HG03064 (cell line): ENCODE measurements at regions not wholly inside any gene's neighbourhood (a gene's known extent, or its start where the extent isn't known, plus 50 kb on each side); places are given as distances from the start of the nearest gene placed in this dataset.

Experiments
- ATAC-seq: cut with Tn5 transposase; IDR thresholded peaks from one replicate; pipeline ENCODE4 v1.9.1; 2021; ENCODE audit warnings: low read depth; ENCODE audit not compliant: unreplicated experiment

DNA sequence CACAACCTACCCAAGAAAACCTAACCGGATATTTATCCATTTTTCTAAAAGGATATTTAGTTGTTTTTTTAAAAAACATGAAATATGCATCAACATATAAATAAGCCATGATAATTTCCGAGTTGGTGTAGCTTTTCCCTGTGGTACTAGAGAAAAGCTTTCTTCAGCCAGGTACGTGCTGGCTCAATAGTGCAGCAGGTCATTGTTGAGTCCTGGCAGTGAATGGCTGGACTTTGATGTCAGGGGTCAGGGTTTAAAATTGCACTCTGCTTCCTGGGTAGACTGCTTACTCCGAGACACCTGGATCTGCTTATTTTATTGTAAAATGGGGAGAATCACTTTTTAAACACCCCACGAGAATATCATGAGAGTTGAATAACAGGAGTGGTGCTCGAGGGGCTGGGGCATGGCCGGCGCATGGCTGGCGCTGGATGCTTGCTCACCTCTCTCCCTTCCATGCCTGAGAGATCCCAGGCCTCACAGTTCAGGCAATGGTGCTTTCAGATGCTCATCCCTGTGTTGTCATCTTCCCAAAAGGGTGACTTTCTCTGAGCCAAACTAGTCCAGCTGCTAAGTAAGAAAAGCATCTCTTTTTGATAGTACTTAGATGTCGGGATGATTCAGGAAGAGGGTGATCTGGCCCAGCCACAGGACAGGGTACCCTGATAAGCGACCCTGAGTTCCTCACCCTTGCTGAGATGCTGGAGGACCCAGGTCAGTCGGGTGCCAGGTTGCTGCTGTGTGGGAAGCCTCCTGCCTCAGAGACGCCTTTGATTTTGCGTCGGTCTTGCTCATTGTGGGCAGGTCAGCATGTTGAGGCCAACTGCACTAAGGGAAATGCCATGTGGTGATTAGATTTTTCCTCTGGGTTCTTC, 269.1 kb upstream of the FOXQ1 start:
- ATAC-seq: no peak

GRCh38 chr6:1040393-1040792, 271.5 kb upstream of the FOXQ1 start:
- ATAC-seq: no peak

GRCh38 chr6:1039746-1040145, 272.2 kb upstream of the FOXQ1 start:
- no peak for ATAC-seq

DNA sequence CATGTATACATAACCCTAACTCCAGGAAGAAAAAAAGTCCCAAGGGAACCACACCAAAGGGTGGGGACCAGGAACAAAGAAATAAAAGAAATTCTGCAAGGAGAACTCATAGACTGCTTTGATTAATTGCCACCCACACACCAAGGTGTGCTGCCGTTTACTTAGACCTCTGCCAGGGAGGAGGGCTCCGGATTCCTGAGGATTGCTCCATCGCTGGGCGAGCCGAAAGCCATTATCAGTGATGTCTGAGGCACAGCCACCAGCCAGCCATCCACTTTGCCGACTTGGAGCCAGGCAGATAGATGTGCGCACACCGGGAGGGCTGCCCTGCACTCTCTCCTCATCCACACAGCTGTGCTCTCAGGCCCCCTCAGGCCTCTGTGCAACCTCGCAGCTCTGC, 272.7 kb upstream of the FOXQ1 start:
- ATAC-seq: no peak

DNA sequence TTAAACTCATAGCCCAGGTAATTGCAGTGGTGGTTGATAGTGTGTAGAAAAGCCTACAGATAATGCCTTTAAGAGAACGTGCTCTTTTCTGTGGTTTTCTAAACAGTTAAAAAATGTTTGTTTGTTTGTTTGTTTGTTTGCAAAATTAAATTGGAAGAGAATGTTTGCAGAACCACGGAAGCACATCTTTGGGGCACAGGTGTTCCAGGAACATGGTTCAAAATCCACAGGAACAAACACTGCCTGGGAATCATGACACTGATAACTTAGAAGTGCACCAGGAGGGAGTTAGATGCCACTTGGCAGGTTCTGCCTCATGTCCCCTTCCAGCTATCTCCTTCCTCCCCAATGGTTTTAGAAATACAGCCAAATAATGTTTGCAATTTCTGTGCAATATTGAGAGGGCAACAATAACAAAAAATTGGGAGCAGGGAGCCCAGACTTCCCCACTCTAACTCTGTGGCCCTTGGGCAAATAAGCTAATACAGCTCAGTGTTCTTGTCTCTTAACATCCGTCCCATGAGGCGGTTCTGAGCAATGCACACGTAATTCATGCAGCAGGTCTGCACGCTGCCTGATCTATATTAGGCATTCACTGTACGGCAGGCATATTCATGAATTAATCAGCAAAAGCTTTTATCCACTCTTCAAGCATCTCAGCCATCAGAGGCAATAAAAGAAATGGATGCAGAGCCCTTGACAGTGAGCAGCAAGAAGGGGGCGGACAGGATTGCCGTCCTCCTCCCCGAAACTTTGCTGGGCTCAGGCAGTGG, 274.3 kb upstream of the FOXQ1 start:
- no peak for ATAC-seq

GRCh38 chr6:1035401-1035800, 276.5 kb upstream of the FOXQ1 start:
- no peak for ATAC-seq

- ATAC-seq: no peak
Observed at GRCh38 chr6:1031720-1032119, 280.2 kb upstream of the FOXQ1 start.

GRCh38 chr6:1029141-1029540, 282.8 kb upstream of the FOXQ1 start:
- no peak for ATAC-seq

- no peak for ATAC-seq
Observed at GRCh38 chr6:1028723-1029122, 283.2 kb upstream of the FOXQ1 start.

DNA sequence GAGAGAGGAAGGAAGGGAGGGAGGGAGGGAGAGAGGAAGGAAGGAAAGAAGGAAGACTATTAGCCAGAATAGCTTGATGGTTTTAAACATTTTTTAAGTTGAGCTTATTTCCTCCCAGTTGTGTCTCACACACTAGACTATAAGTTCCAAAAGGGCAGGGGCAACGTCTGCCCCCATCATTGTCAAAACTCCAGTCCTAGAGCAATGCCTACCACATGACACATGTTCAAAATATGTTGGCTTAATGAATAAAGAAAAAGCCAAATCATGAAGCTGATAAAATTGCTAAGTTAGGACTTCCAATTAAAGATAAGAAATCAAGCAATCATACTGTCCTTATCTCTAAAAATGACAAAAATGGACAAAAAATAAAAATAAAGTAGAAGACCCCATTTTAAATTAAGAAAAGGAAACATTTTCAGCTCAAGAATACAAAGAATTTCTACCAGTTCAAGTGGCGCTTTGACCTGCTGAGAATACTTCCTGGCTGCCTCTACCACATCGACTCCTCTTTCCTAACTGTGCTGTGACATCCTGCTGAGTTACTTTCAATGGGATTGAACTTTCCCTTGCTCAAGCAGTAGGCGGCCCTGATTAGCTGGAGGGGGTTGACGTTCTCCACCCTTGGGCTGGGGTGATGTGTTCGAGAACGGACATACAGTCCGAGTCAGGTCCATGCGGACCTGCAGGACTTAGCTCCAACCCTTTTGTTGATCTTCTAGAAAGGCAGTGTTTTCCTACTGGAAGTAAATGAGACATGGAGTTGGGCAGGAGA, 283.9 kb upstream of the FOXQ1 start:
- ATAC-seq: no peak

- ATAC-seq: no peak
Observed at GRCh38 chr6:1027109-1027794, 284.6 kb upstream of the FOXQ1 start.

- no peak for ATAC-seq
Observed at GRCh38 chr6:1025821-1026220, 286.1 kb upstream of the FOXQ1 start.

- ATAC-seq: no peak
Observed at GRCh38 chr6:1024587-1024986, 287.3 kb upstream of the FOXQ1 start.

GRCh38 chr6:1024161-1024560, 287.7 kb upstream of the FOXQ1 start:
- ATAC-seq: no peak

- ATAC-seq: no peak
Observed at GRCh38 chr6:1023229-1023628, 288.7 kb upstream of the FOXQ1 start.

DNA sequence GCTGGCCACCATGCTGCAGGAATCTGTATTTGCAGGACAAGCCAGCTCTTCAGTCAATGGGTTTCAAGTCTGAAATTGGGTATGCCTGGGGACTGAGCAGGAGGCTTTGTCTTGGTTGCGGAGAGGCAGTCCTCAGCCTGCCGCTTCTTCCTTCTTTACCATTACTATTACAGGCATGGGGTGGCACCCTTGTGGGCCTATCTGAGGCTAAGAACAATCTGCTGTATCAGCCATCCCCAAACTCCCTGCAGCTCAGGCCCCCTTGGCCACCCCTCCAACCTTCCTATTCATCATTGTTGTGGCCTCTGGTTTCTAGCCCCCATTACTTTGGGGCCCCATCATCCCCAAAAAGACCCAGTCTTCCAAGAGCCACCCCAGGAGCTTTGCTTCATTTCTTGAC, 289.2 kb upstream of the FOXQ1 start:
- ATAC-seq: no peak

DNA sequence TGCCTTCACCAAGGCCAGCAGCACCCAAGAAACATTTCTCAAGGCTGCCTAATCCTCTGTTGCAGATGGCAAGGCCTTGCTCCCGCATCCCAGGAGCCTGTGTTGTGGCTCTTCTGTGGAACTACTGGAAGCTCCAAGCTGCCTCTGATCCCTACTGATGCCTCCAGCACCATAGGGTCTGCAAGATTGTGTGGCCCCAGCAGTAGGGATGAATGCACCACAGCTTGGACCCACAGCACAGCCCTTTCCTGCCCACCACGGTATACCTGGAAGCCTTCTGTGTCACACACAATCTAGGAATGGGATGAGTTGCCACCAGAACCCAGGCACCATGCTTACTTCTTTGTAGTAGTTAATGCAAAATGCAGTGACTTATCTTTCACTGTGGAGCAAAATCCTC, 291.1 kb upstream of the FOXQ1 start:
- ATAC-seq: no peak

- no peak for ATAC-seq
Observed at GRCh38 chr6:1020133-1020532, 291.8 kb upstream of the FOXQ1 start.

GRCh38 chr6:1018041-1018440, 293.9 kb upstream of the FOXQ1 start:
- no peak for ATAC-seq
